Thymus (tissue), 11 donors: ENCODE measurements at regions not wholly inside any gene's neighbourhood (a gene's known extent, or its start where the extent isn't known, plus 50 kb on each side); places are given as distances from the start of the nearest gene placed in this dataset.

Source experiments
- DNase-seq, 9 donors: peaks; one replicate each; pipeline ENCODE4 v3.0.0-alpha.2; 2013; ENCODE audit warnings: low spot score in 9 of 9, low read depth in 6 of 9, missing footprints in 1 of 9
- H3K27ac ChIP-seq, 2 donors: one replicate each; pipeline ENCODE4 v1.5.1; 2013; ENCODE audit warnings: control low read depth in 1 of 2, low read depth in 1 of 2, low read length in 1 of 2, mild to moderate bottlenecking in 1 of 2, moderate library complexity in 1 of 2
- H3K27me3 ChIP-seq, 2 donors: one replicate each; pipeline ENCODE4 v1.5.1; 2013; ENCODE audit warnings: low read length in 1 of 2; ENCODE audit not compliant: control insufficient read depth in 2 of 2, insufficient read depth in 1 of 2
- H3K36me3 ChIP-seq, 2 donors: one replicate each; pipeline ENCODE4 v1.5.1; 2013; ENCODE audit warnings: low read length in 1 of 2, mild to moderate bottlenecking in 1 of 2, moderate library complexity in 1 of 2; ENCODE audit not compliant: control insufficient read depth in 2 of 2, insufficient read depth in 2 of 2
- H3K4me1 ChIP-seq, 2 donors: one replicate each; pipeline ENCODE4 v1.5.1; 2013; ENCODE audit warnings: low read length in 2 of 2; ENCODE audit not compliant: control insufficient read depth in 2 of 2, insufficient read depth in 2 of 2
- H3K4me3 ChIP-seq, 2 donors: one replicate each; pipeline ENCODE4 v1.5.1; 2013; ENCODE audit warnings: low read length in 2 of 2, control low read depth in 1 of 2, mild to moderate bottlenecking in 1 of 2
- H3K9me3 ChIP-seq, 2 donors: one replicate each; pipeline ENCODE4 v1.5.1; 2013; ENCODE audit warnings: low read length in 1 of 2, mild to moderate bottlenecking in 1 of 2; ENCODE audit not compliant: control insufficient read depth in 2 of 2, insufficient read depth in 1 of 2
- WGBS: extraction: QIAGEN DNeasy Blood & Tissue Kit; methylation state at CpG from one replicate; pipeline ENCODE4 v1.1.7; 2013; 5-methylcytosine and 5-hydroxymethylcytosine counted together
- donor health status: healthy.

DNA sequence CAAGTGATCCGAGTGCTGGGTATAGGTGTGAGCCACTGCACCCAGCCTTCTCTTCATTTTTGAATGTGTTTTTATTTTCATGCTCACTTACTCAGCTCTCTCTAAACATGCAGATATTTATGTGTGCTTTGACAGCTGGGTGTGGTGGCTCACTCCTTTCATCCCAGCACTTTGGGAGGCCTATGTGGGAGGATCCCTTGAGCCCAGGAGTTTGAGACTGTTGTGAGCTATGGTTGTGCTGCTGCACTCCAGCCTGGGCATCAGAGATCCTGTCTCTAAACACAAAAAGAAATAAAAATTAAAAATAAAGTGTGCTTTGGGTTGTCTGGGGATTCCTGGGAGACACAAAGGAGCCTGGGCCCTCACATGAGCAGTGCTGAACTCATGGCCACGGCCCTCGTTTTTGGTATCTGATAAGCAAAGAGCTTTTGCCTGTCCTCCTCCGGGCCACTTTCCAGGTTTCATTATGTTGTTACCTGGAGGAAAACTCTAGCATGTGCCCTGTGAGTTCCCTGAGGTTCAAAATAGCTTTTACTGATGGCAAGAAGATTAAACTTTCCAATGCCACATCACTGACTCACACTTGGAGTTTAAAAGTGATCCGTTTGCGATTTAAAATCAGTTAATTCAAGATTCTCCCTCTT is 78.5 kb downstream of the CD164 start:
- Histone ChIP-seq H3K4me1 (peaks cover 7 to 28% of the 10 kb centered on the region in 2 donors), H3K4me3 (no peak overlapping the region), H3K27me3 (no peaks in the 10 kb centered on the region), H3K36me3 (no peaks in the 10 kb centered on the region), H3K27ac (peak overlapping the region in 1 of 2 donors; percentile 7), H3K9me3 (no peaks in the 10 kb centered on the region)
- 37% methylated on average over 6 of the region's 6 CpGs for WGBS
- DNase-seq: no peak

DNA sequence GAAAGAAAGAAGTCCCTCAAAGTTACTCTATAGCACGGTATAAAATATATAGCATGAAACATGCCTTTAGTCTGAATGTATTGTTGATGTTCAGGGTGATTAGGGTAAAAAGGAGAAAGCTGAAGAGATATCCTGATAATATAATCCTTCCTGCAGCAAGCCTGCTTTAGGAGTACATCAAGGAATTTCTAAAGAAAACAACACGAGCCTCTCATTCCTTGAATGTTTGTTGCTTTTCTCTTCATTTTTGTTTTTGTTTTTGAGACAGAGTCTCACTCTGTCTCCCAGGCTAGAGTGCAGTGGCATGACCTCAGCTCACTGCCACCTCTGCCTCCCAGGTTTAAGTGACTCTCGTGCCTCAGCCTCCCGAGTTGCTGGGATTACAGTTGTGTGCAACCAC is 79.1 kb downstream of the CD164 start:
- Histone ChIP-seq H3K27ac (no peak overlapping the region), H3K4me1 (peaks cover 7 to 28% of the 10 kb centered on the region in 2 donors), H3K4me3 (no peak overlapping the region), H3K9me3 (no peaks in the 10 kb centered on the region), H3K36me3 (no peaks in the 10 kb centered on the region), H3K27me3 (no peaks in the 10 kb centered on the region)
- WGBS: over 99% methylated on average over 4 of the region's 4 CpGs
- DNase-seq: no peak

DNA sequence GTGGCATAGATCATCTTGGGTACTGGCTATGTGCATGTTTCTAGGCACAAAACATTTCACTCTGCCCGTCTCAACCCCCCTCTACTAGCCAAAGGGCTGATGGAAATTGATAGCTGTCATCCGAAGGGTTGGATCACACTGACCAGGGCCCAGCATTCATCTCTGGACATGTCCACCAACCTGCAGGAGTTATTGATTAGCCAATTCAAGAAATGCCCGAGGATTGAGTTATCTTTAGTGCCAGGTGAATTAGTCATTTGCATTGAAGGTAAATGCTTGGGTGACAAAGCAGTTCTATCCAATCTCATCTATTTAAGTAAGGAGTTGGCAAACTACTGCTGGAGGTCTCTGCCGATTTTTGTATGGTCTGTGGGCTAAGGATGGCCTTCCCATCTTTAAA is 80.1 kb downstream of the CD164 start:
- Histone ChIP-seq H3K36me3 (no peaks in the 10 kb centered on the region), H3K27ac (no peak overlapping the region), H3K27me3 (no peaks in the 10 kb centered on the region), H3K9me3 (no peaks in the 10 kb centered on the region), H3K4me3 (no peak overlapping the region), H3K4me1 (peaks cover 7 to 28% of the 10 kb centered on the region in 2 donors)
- 96% methylated on average over 4 of the region's 4 CpGs for WGBS
- DNase-seq: no peak

DNA sequence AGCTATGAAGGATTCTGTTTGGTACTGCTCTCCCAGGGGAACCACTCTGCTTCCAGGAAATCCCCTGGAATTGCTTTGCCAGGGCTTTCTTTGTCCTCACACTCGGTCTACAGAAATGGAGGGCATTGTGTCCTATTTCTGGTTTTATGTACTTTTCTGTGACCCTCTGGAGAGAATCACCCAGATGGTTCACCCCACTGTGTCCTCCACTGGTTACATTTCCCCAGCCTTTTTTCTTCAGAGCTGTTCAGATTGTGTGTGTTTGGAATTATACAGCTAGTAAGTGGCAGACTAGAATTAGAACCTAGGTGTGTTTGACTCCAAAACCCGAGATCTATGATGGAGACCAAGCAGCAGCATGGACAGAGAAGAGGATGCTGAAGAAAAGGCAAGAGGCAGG is 80.8 kb downstream of the CD164 start:
- Histone ChIP-seq H3K27me3 (no peaks in the 10 kb centered on the region), H3K4me1 (peaks cover 7 to 34% of the 10 kb centered on the region in 2 donors), H3K36me3 (no peaks in the 10 kb centered on the region), H3K9me3 (no peaks in the 10 kb centered on the region), H3K4me3 (no peak overlapping the region), H3K27ac (no peak overlapping the region)
- DNase-seq: no peak
- WGBS: 95% methylated on average over 2 of the region's 2 CpGs

DNA sequence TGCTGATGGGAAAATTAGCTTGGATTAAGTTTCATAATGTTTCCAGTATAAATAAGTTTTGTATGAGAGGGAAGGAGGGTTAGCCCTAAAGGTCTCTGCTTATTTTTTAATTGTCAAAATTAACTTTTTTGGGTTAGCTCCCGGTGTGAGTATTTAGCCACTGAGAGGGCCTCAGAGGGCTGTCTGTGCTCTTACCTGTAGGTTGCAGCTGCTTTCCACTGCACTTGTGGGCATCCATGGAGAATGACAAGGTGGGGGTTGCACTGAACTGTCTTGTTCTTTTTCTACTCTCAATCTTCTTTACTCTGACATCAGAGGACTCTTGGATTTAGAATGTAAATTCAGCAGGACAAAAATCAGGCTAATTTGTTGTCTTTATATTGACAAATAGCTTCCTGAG is 81.4 kb downstream of the CD164 start:
- no peak overlapping the region for H3K27ac ChIP-seq
- H3K9me3 ChIP-seq: no peaks in the 10 kb centered on the region
- peaks cover 7 to 34% of the 10 kb centered on the region in 2 donors for H3K4me1 ChIP-seq
- DNase-seq: no peak
- 54% methylated on average over 1 of the region's 1 CpG for WGBS
- H3K36me3 ChIP-seq: no peaks in the 10 kb centered on the region
- H3K4me3 ChIP-seq: no peak overlapping the region
- no peaks in the 10 kb centered on the region for H3K27me3 ChIP-seq

DNA sequence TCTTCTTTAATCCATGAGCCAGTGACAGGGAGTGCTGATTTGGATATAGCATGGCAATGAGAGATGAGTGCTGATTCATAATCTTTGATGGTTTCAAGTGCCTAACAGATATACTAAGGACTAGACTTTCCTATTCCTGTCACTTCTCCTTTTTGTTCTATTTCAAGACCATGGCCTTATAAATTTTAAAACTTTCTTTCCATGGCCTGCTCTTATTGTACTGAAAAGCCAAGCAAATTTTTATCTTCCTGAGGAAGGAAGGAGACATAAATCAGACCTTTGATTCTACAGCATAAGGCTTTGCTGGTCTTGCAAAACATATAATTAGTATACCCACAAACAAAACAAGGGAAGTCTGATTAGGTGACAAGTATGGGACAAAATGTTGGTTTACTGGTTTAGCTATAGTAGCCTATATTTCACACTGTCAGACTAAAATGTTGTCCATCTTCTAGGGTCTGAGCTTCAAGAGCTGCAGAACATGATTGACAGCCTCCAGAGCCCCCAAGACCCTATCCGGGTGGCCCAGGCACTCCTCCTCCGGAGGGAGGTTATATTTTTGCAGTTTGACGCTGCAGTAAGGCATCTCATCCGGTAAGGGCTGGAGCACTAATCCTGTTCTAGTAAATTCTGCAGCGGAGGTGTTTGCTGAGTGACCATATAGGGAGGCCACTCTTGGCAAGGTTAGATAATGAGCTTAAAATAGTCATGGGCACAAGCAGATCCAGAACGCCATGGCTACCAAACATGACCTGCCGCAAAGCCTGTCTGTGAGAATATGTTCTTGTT is 82.3 kb downstream of the CD164 start:
- no peak for DNase-seq
- no peaks in the 10 kb centered on the region for H3K27me3 ChIP-seq
- no peaks in the 10 kb centered on the region for H3K36me3 ChIP-seq
- 48% methylated on average over 7 of the region's 7 CpGs for WGBS
- H3K9me3 ChIP-seq: no peaks in the 10 kb centered on the region
- peaks cover 7 to 32% of the 10 kb centered on the region in 2 donors for H3K4me1 ChIP-seq
- H3K4me3 ChIP-seq: no peak overlapping the region
- H3K27ac ChIP-seq: no peak overlapping the region

DNA sequence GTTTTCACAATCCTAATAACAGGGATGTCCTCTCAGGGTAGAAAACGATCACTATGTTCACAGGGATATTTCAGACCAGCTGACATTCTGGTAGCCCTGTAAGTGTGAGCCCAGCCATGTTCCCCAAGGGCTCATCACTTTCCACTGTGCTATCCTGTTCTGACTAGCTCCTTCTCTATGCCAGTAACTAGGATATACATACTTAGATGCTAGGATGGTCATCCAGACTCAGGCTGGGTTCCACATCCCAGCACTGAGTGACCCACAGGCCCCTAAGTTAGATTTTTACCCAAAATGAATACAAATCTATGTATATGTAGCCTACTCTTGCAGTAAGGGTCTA is 83.0 kb downstream of the CD164 start:
- no peaks in the 10 kb centered on the region for H3K9me3 ChIP-seq
- no peaks in the 10 kb centered on the region for H3K36me3 ChIP-seq
- H3K4me3 ChIP-seq: no peak overlapping the region
- H3K27me3 ChIP-seq: no peaks in the 10 kb centered on the region
- 75% methylated on average over 1 of the region's 1 CpG for WGBS
- H3K27ac ChIP-seq: no peak overlapping the region
- peaks cover 5 to 25% of the 10 kb centered on the region in 2 donors for H3K4me1 ChIP-seq
- no peak for DNase-seq

DNA sequence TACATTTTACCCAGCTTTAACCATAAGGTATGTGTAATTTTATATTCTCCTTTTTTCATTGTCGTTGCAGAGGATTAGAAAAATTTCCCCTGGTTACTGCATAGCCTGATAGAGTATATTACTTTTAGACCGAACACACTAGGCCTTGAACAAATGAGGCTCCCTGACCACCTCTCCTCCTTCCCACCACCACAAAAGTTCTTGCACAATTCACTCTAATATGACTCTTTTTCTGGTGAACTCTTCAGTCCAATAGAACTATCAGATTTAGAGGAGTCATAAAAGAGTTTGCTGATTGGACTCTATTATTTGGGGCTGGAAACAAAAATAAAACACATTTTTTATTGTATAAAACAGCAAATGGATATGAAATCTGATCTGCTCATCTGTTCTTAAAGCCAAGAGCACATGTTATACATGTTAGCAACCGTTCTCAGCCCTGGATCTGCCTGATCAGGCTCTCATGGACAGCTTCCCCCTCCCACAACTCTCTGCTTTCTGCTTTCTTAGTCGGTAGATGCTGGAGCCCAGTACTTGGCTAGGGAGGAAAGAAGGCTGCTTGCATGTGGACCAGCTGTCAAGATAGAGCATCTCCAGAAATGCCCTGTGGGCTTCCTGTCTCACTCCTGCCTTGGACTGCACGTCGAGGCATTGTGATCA is 83.5 kb downstream of the CD164 start:
- no peaks in the 10 kb centered on the region for H3K27me3 ChIP-seq
- WGBS: 64% methylated on average over 6 of the region's 6 CpGs
- H3K36me3 ChIP-seq: no peaks in the 10 kb centered on the region
- DNase-seq: no peak
- H3K4me3 ChIP-seq: no peak overlapping the region
- H3K9me3 ChIP-seq: no peaks in the 10 kb centered on the region
- no peak overlapping the region for H3K27ac ChIP-seq
- H3K4me1 ChIP-seq: peaks cover 1 to 21% of the 10 kb centered on the region in 2 donors

DNA sequence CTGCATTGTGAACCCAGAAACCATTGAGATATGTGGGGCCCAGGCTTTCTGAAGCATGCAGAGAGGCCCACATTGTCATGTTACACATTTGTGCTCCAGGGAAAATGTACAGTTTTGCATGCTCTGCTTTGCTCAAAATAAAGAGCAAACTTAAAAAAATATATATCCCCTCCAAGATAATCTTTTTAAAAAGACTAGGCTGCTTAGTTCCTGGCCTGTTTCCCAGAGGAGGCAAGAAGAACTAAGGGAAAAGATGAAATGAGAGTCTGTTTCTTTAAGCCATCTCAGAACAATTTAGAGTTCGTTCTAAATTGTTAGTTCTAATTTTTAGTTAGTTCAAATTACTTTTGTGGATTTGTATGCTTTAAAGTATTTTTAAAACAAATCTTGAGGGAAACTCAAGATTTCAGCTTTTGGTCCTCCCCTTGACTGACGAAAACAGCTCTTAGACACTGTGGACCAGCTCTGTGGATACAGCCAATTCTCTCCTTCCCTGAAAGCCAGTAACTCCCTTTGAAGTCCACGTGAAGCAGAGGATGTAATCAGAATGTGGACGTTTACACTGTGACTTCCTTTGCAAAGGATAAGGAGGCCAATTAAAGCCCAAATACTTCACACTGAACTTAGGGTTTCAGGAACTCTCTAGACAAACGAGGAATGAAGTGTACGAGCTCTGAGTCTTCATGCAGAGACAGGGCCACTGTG is 84.7 kb downstream of the CD164 start:
- no peak for DNase-seq
- Histone ChIP-seq H3K27me3 (no peaks in the 10 kb centered on the region), H3K4me3 (no peak overlapping the region), H3K4me1 (peaks cover 0 to 18% of the 10 kb centered on the region in 2 donors), H3K27ac (no peak overlapping the region), H3K36me3 (no peaks in the 10 kb centered on the region), H3K9me3 (no peaks in the 10 kb centered on the region)
- 63% methylated on average over 6 of the region's 6 CpGs for WGBS
